Fibroblast of pulmonary artery (primary cell): ENCODE measurements at regions not wholly inside any gene's neighbourhood (a gene's known extent, or its start where the extent isn't known, plus 50 kb on each side); places are given as distances from the start of the nearest gene placed in this dataset.

ENCODE experiments used
- DNase-seq: peaks from one replicate; pipeline ENCODE4 v3.0.0-alpha.2; 2010; ENCODE audit warnings: low read depth
- H3K4me3 ChIP-seq: replicated peaks from 2 replicates; pipeline ENCODE4 v1.5.1; 2011; ENCODE audit warnings: low read depth, mild to moderate bottlenecking, control low read depth, low read length, moderate library complexity
- CTCF ChIP-seq: IDR thresholded peaks from 2 replicates; pipeline ENCODE4 v1.5.1; 2011; ENCODE audit warnings: mild to moderate bottlenecking, control low read depth, low read length, inconsistent platforms; ENCODE audit errors: missing control alignments

- DNase-seq = peak; percentile 46
- no peak for TF ChIP-seq CTCF
- H3K4me3 ChIP-seq = no peak overlapping the region
Measured at GRCh38 chr10:33893506-33893905, 559.0 kb upstream of the NRP1 start.

GRCh38 chr10:33889371-33889770 is 554.9 kb upstream of the NRP1 start:
- no peak for DNase-seq
- TF ChIP-seq CTCF = no peak
- no peak overlapping the region for H3K4me3 ChIP-seq

DNA sequence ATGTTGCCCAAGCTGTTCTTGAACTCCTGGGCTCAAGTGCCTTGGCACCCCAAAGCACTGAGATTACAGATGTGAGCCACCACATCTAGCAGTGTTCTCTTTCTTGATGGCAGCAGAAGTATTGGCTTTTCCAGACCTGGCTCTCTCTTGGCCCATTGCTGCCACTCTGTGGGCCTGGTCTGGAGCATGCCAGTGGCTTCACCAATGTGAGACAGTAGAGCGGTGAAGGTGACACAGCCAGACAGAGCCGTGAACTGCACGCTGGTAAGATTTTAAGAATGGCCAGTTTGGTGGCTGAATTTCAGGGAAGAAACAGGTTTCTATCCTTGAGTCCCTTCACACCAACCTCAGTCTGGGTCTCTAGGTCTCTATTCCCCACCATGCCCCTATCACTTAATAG is 552.7 kb upstream of the NRP1 start:
- no peak for TF ChIP-seq CTCF
- no peak for DNase-seq
- H3K4me3 ChIP-seq = no peak overlapping the region

DNA sequence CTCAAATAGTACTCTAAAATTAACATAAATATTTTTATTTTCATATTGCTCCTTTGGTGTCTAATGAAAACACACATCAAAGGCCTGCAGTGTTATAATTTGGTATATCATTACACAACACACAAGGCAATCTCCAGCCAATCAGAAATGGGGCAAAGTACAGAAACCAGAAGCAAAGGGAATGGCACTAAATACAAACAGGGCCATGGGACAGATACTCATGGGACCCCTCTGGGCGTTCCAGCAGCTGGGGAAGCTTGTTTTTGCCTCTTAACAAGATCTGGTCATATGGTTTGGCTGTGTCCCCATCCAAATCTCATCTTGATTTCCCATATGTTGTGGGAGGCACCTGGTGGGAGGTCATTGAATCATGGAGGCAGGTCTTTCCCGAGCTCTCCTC is 551.8 kb upstream of the NRP1 start:
- DNase-seq = no peak
- TF ChIP-seq CTCF = no peak
- no peak overlapping the region for H3K4me3 ChIP-seq

DNA sequence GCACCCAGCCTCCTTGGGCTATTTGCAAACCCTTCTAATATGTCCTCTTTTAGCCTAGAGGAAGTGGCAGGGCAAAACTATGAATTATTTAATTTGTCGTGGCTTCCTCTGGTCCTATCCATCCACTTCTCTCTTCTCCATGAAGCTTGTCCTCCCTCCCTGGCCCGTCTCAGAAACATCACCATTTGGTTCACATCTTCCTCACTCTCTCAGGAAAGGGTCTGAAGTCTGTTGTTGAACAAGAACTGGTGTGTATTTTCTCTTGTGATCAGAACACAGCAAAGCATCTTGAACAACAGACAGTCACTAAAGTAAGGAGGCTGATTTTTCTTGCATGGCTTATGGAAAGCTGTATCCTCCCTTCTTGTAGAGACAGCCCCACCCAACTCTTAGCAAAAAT is 550.1 kb upstream of the NRP1 start:
- no peak overlapping the region for H3K4me3 ChIP-seq
- no peak for TF ChIP-seq CTCF
- no peak for DNase-seq

DNA sequence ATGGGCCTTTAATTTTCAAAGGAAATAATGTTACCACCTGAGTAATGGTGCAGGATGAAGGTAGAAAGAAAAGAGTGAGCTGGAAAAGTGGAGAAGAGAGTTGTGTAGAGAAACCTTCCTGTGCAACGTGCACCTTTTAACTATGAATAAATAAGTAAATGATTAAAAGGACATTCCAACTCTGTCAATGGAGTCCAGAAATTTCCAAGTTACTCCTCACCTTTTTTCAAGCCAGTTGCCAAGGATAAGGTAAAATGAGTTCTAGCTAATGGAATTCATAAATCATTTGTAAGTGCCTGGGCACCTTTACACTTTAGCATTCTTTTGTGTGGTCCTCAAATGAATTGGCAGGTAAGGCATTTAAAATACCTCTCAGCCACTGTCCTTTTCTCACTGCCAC is 549.4 kb upstream of the NRP1 start:
- no peak for DNase-seq
- TF ChIP-seq CTCF = no peak
- no peak overlapping the region for H3K4me3 ChIP-seq

- TF ChIP-seq CTCF = no peak
Measured at GRCh38 chr10:33882996-33883395, 548.5 kb upstream of the NRP1 start.

More at GRCh38 chr10:33882996-33883395, 548.5 kb upstream of the NRP1 start:
- DNase-seq = no peak
- H3K4me3 ChIP-seq = no peak overlapping the region
